Karpas-422 (cell line): ENCODE measurements at regions not wholly inside any gene's neighbourhood (a gene's known extent, or its start where the extent isn't known, plus 50 kb on each side); places are given as distances from the start of the nearest gene placed in this dataset.

Experiments used
- DNase-seq: peaks from one replicate; pipeline ENCODE4 v3.0.0-alpha.2; 2015
- H2AFZ ChIP-seq: fragments of 200-600 bp; sonication (generic); 2 replicates; pipeline ENCODE4 v1.6.1; 2014; ENCODE audit warnings: antibody characterized with exemption, low read length, mixed read lengths
- H3K27ac ChIP-seq: fragments of 200-600 bp; sonication (generic); 2 replicates; pipeline ENCODE4 v1.5.1; 2014; ENCODE audit warnings: mild to moderate bottlenecking, low read length, moderate library complexity
- H3K27me3 ChIP-seq: fragments of 200-600 bp; sonication (generic); 2 replicates; pipeline ENCODE4 v1.6.1; 2014; ENCODE audit warnings: low read length, mixed read lengths
- H3K36me3 ChIP-seq: fragments of 200-600 bp; sonication (generic); 2 replicates; pipeline ENCODE4 v1.6.1; 2014; ENCODE audit warnings: low read length, mixed read lengths; ENCODE audit not compliant: insufficient read depth
- H3K4me1 ChIP-seq: fragments of 200-600 bp; sonication (generic); 2 replicates; pipeline ENCODE4 v1.6.1; 2014; ENCODE audit warnings: mild to moderate bottlenecking, low read length, mixed read lengths
- H3K4me2 ChIP-seq: fragments of 200-600 bp; sonication (generic); 2 replicates; pipeline ENCODE4 v1.6.1; 2014; ENCODE audit warnings: low read length, low read depth, mild to moderate bottlenecking; ENCODE audit not compliant: poor library complexity, severe bottlenecking
- H3K4me3 ChIP-seq: fragments of 200-600 bp; sonication (generic); 2 replicates; pipeline ENCODE4 v1.5.1; 2014; ENCODE audit warnings: mild to moderate bottlenecking, antibody characterized with exemption, low read length, mixed read lengths
- H3K79me2 ChIP-seq: fragments of 200-600 bp; sonication (generic); 2 replicates; pipeline ENCODE4 v1.6.1; 2014; ENCODE audit warnings: mild to moderate bottlenecking, low read length, mixed read lengths
- H3K9ac ChIP-seq: fragments of 200-600 bp; sonication (generic); 2 replicates; pipeline ENCODE4 v1.6.0; 2014; ENCODE audit warnings: low read length
- H3K9me2 ChIP-seq: fragments of 200-600 bp; sonication (generic), shearing (Covaris generic); replicated peaks from 2 replicates; pipeline ENCODE4 v1.6.0; 2014; ENCODE audit warnings: mild to moderate bottlenecking, low read length, moderate library complexity; ENCODE audit not compliant: insufficient read depth
- H3K9me3 ChIP-seq: fragments of 300-700, 200-600 bp; sonication (generic); 2 replicates; pipeline ENCODE4 v1.6.1; 2014; ENCODE audit warnings: low read length, mixed read lengths
- H4K20me1 ChIP-seq: fragments of 200-600 bp; sonication (generic); 2 replicates; pipeline ENCODE4 v1.6.1; 2014; ENCODE audit warnings: mild to moderate bottlenecking, antibody characterized with exemption, low read length, low read depth; ENCODE audit not compliant: insufficient read depth

- Histone ChIP-seq H3K27ac (no peak overlapping the region), H3K4me1 (peaks cover 22% of the 10 kb centered on the region), H3K36me3 (no peaks in the 10 kb centered on the region)
These were observed 278.3 kb downstream of the EIPR1 start for GRCh38 chr2:3099145-3099859.

GRCh38 chr2:3098231-3098630 is 279.4 kb downstream of the EIPR1 start:
- DNase-seq: no peak
- Histone ChIP-seq H3K79me2 (no peaks in the 10 kb centered on the region), H3K9me2 (no peaks in the 10 kb centered on the region), H3K4me2 (no peak overlapping the region), H3K27ac (no peak overlapping the region), H3K4me1 (peaks cover 22% of the 10 kb centered on the region), H3K9ac (no peak overlapping the region), H3K4me3 (no peak overlapping the region), H3K9me3 (no peaks in the 10 kb centered on the region), H4K20me1 (no peaks in the 10 kb centered on the region), H3K36me3 (no peaks in the 10 kb centered on the region), H3K27me3 (no peaks in the 10 kb centered on the region), H2AFZ (no peak overlapping the region)

More at GRCh38 chr2:3099145-3099859, 278.3 kb downstream of the EIPR1 start:
- no peak for DNase-seq
- H4K20me1 ChIP-seq: no peaks in the 10 kb centered on the region
- H3K4me3 ChIP-seq: peak overlapping the region; percentile 34; the same call in 1 of the 2 replicates
- H2AFZ ChIP-seq: no peak overlapping the region
- H3K9me2 ChIP-seq: no peaks in the 10 kb centered on the region
- H3K79me2 ChIP-seq: no peaks in the 10 kb centered on the region
- no peaks in the 10 kb centered on the region for H3K27me3 ChIP-seq
- no peak overlapping the region for H3K9ac ChIP-seq
- H3K4me2 ChIP-seq: peak overlapping the region; percentile 64
- no peaks in the 10 kb centered on the region for H3K9me3 ChIP-seq

- Histone ChIP-seq H3K4me1 (peaks cover 22% of the 10 kb centered on the region), H3K27me3 (no peaks in the 10 kb centered on the region), H4K20me1 (no peaks in the 10 kb centered on the region), H3K27ac (no peak overlapping the region), H3K9me2 (no peaks in the 10 kb centered on the region), H3K9ac (no peak overlapping the region), H3K4me2 (no peak overlapping the region), H3K79me2 (no peaks in the 10 kb centered on the region), H3K36me3 (no peaks in the 10 kb centered on the region), H3K4me3 (no peak overlapping the region), H2AFZ (no peak overlapping the region), H3K9me3 (no peaks in the 10 kb centered on the region)
- no peak for DNase-seq
These were observed 279.8 kb downstream of the EIPR1 start for GRCh38 chr2:3097804-3098203.

GRCh38 chr2:3094999-3095958 is 282.3 kb downstream of the EIPR1 start:
- no peak for DNase-seq
- Histone ChIP-seq H3K9me3 (no peaks in the 10 kb centered on the region), H3K36me3 (no peaks in the 10 kb centered on the region), H3K9me2 (no peaks in the 10 kb centered on the region), H3K9ac (no peak overlapping the region), H4K20me1 (no peaks in the 10 kb centered on the region), H3K27me3 (no peaks in the 10 kb centered on the region), H3K4me1 (peaks cover 16% of the 10 kb centered on the region), H3K4me3 (no peak overlapping the region), H3K27ac (no peak overlapping the region), H3K4me2 (no peak overlapping the region), H2AFZ (no peak overlapping the region), H3K79me2 (no peaks in the 10 kb centered on the region)

- H2AFZ ChIP-seq: no peak overlapping the region
- H3K9me3 ChIP-seq: no peaks in the 10 kb centered on the region; the same call in 1 of the 2 replicates
These were observed 283.3 kb downstream of the EIPR1 start for GRCh38 chr2:3094318-3094717.

GRCh38 chr2:3091696-3092095 is 285.9 kb downstream of the EIPR1 start:
- DNase-seq: no peak
- H3K36me3 ChIP-seq: no peaks in the 10 kb centered on the region
- H3K4me3 ChIP-seq: no peak overlapping the region
- H3K27ac ChIP-seq: no peak overlapping the region
- H4K20me1 ChIP-seq: no peaks in the 10 kb centered on the region
- H3K9me3 ChIP-seq: no peaks in the 10 kb centered on the region; the same call in 1 of the 2 replicates
- no peaks in the 10 kb centered on the region for H3K79me2 ChIP-seq
- H3K9ac ChIP-seq: no peak overlapping the region
- H2AFZ ChIP-seq: no peak overlapping the region
- no peaks in the 10 kb centered on the region for H3K4me1 ChIP-seq
- H3K9me2 ChIP-seq: no peaks in the 10 kb centered on the region
- no peaks in the 10 kb centered on the region for H3K27me3 ChIP-seq
- H3K4me2 ChIP-seq: no peak overlapping the region

More at GRCh38 chr2:3094318-3094717, 283.3 kb downstream of the EIPR1 start:
- no peak for DNase-seq
- Histone ChIP-seq H4K20me1 (no peaks in the 10 kb centered on the region), H3K4me1 (peaks cover 6% of the 10 kb centered on the region), H3K27ac (no peak overlapping the region), H3K9me2 (no peaks in the 10 kb centered on the region), H3K36me3 (no peaks in the 10 kb centered on the region), H3K27me3 (no peaks in the 10 kb centered on the region), H3K4me3 (no peak overlapping the region), H3K9ac (no peak overlapping the region), H3K79me2 (no peaks in the 10 kb centered on the region), H3K4me2 (no peak overlapping the region)

- Histone ChIP-seq H3K9me3 (no peaks in the 10 kb centered on the region), H3K9me2 (no peaks in the 10 kb centered on the region), H3K4me3 (no peak overlapping the region), H3K79me2 (no peaks in the 10 kb centered on the region), H2AFZ (no peak overlapping the region), H3K36me3 (no peaks in the 10 kb centered on the region), H4K20me1 (no peaks in the 10 kb centered on the region), H3K9ac (no peak overlapping the region), H3K27me3 (0 out of 2 replicates have a peak, but pooled peaks cover 2% of the 10 kb centered on the region), H3K27ac (no peak overlapping the region), H3K4me1 (no peaks in the 10 kb centered on the region), H3K4me2 (no peak overlapping the region)
- no peak for DNase-seq
These were observed 294.9 kb downstream of the EIPR1 start for GRCh38 chr2:3082705-3083104.
